ENCODE measurements at regions not wholly inside any gene's neighbourhood (a gene's known extent, or its start where the extent isn't known, plus 50 kb on each side); places are given as distances from the start of the nearest gene placed in this dataset.

- no peak overlapping the region for H3K27ac ChIP-seq (ENCODE audit: low read depth, low read length)
- H3K27me3 ChIP-seq (ENCODE audit: control insufficient read depth in 3 of 3, insufficient read depth in 3 of 3, low read length in 3 of 3), result peaks cover 42 to 59% (median 53%) of the 10 kb centered on the region in 3 donors
- no peaks in the 10 kb centered on the region for H3K36me3 ChIP-seq (ENCODE audit: control insufficient read depth in 3 of 3, insufficient read depth in 3 of 3, low read length in 3 of 3)
- no peak overlapping the region for H3K9ac ChIP-seq (ENCODE audit: low read depth in 1 of 3, low read length in 3 of 3)
- H3K4me1 ChIP-seq (ENCODE audit: control insufficient read depth in 3 of 3, insufficient read depth in 3 of 3, low read length in 3 of 3), result peaks cover 0 to 8% (median 0%) of the 10 kb centered on the region in 3 donors
- H3K4me3 ChIP-seq (ENCODE audit: low read length in 3 of 3), result no peak overlapping the region
- no peaks in the 10 kb centered on the region for H3K9me3 ChIP-seq (ENCODE audit: control insufficient read depth in 3 of 3, low read length in 3 of 3)
Measured at GRCh38 chr9:36762958-36763357, 190.3 kb downstream of the MELK start.

GRCh38 chr9:36763778-36764177, 191.1 kb downstream of the MELK start:
- Histone ChIP-seq H3K4me3 (ENCODE audit: low read length in 3 of 3) (no peak overlapping the region), H3K9me3 (ENCODE audit: control insufficient read depth in 3 of 3, low read length in 3 of 3) (no peaks in the 10 kb centered on the region), H3K36me3 (ENCODE audit: control insufficient read depth in 3 of 3, insufficient read depth in 3 of 3, low read length in 3 of 3) (no peaks in the 10 kb centered on the region), H3K27ac (ENCODE audit: low read depth, low read length) (no peak overlapping the region), H3K4me1 (ENCODE audit: control insufficient read depth in 3 of 3, insufficient read depth in 3 of 3, low read length in 3 of 3) (peaks cover 0 to 8% (median 0%) of the 10 kb centered on the region in 3 donors), H3K9ac (ENCODE audit: low read depth in 1 of 3, low read length in 3 of 3) (no peak overlapping the region), H3K27me3 (ENCODE audit: control insufficient read depth in 3 of 3, insufficient read depth in 3 of 3, low read length in 3 of 3) (peaks cover 42 to 53% (median 52%) of the 10 kb centered on the region in 3 donors)

GRCh38 chr9:36764364-36765076, 191.8 kb downstream of the MELK start:
- Histone ChIP-seq H3K9ac (ENCODE audit: low read depth in 1 of 3, low read length in 3 of 3) (no peak overlapping the region), H3K4me1 (ENCODE audit: control insufficient read depth in 3 of 3, insufficient read depth in 3 of 3, low read length in 3 of 3) (peaks cover 0 to 8% (median 0%) of the 10 kb centered on the region in 3 donors), H3K27ac (ENCODE audit: low read depth, low read length) (no peak overlapping the region), H3K9me3 (ENCODE audit: control insufficient read depth in 3 of 3, low read length in 3 of 3) (no peaks in the 10 kb centered on the region), H3K36me3 (ENCODE audit: control insufficient read depth in 3 of 3, insufficient read depth in 3 of 3, low read length in 3 of 3) (no peaks in the 10 kb centered on the region), H3K27me3 (ENCODE audit: control insufficient read depth in 3 of 3, insufficient read depth in 3 of 3, low read length in 3 of 3) (peaks cover 38 to 51% (median 50%) of the 10 kb centered on the region in 3 donors), H3K4me3 (ENCODE audit: low read length in 3 of 3) (no peak overlapping the region)

GRCh38 chr9:36765077-36765390, 192.3 kb downstream of the MELK start:
- H3K36me3 ChIP-seq (ENCODE audit: control insufficient read depth in 3 of 3, insufficient read depth in 3 of 3, low read length in 3 of 3), result no peaks in the 10 kb centered on the region
- no peak overlapping the region for H3K4me3 ChIP-seq (ENCODE audit: low read length in 3 of 3)
- H3K4me1 ChIP-seq (ENCODE audit: control insufficient read depth in 3 of 3, insufficient read depth in 3 of 3, low read length in 3 of 3), result peaks cover 0 to 8% (median 0%) of the 10 kb centered on the region in 3 donors
- peaks cover 36 to 52% (median 47%) of the 10 kb centered on the region in 3 donors for H3K27me3 ChIP-seq (ENCODE audit: control insufficient read depth in 3 of 3, insufficient read depth in 3 of 3, low read length in 3 of 3)
- no peaks in the 10 kb centered on the region for H3K9me3 ChIP-seq (ENCODE audit: control insufficient read depth in 3 of 3, low read length in 3 of 3)
- H3K9ac ChIP-seq (ENCODE audit: low read depth in 1 of 3, low read length in 3 of 3), result no peak overlapping the region
- H3K27ac ChIP-seq (ENCODE audit: low read depth, low read length), result no peak overlapping the region

- Histone ChIP-seq H3K4me1 (ENCODE audit: control insufficient read depth in 3 of 3, insufficient read depth in 3 of 3, low read length in 3 of 3) (peaks cover 0 to 8% (median 0%) of the 10 kb centered on the region in 3 donors), H3K9ac (ENCODE audit: low read depth in 1 of 3, low read length in 3 of 3) (no peak overlapping the region), H3K27ac (ENCODE audit: low read depth, low read length) (no peak overlapping the region), H3K9me3 (ENCODE audit: control insufficient read depth in 3 of 3, low read length in 3 of 3) (no peaks in the 10 kb centered on the region), H3K4me3 (ENCODE audit: low read length in 3 of 3) (peak overlapping the region in 2 of 3 donors; percentile 51), H3K36me3 (ENCODE audit: control insufficient read depth in 3 of 3, insufficient read depth in 3 of 3, low read length in 3 of 3) (no peaks in the 10 kb centered on the region), H3K27me3 (ENCODE audit: control insufficient read depth in 3 of 3, insufficient read depth in 3 of 3, low read length in 3 of 3) (peaks cover 30 to 51% (median 41%) of the 10 kb centered on the region in 3 donors)
Measured at GRCh38 chr9:36765468-36766341, 193.0 kb downstream of the MELK start.

GRCh38 chr9:36768677-36769076, 196.0 kb downstream of the MELK start:
- peaks cover 29 to 30% (median 29%) of the 10 kb centered on the region in 3 donors for H3K27me3 ChIP-seq (ENCODE audit: control insufficient read depth in 3 of 3, insufficient read depth in 3 of 3, low read length in 3 of 3)

GRCh38 chr9:36770025-36770424, 197.3 kb downstream of the MELK start:
- Histone ChIP-seq H3K36me3 (ENCODE audit: control insufficient read depth in 3 of 3, insufficient read depth in 3 of 3, low read length in 3 of 3) (no peaks in the 10 kb centered on the region), H3K9ac (ENCODE audit: low read depth in 1 of 3, low read length in 3 of 3) (no peak overlapping the region), H3K27ac (ENCODE audit: low read depth, low read length) (no peak overlapping the region), H3K4me3 (ENCODE audit: low read length in 3 of 3) (no peak overlapping the region), H3K27me3 (ENCODE audit: control insufficient read depth in 3 of 3, insufficient read depth in 3 of 3, low read length in 3 of 3) (peaks cover 16 to 22% (median 17%) of the 10 kb centered on the region in 3 donors), H3K9me3 (ENCODE audit: control insufficient read depth in 3 of 3, low read length in 3 of 3) (no peaks in the 10 kb centered on the region), H3K4me1 (ENCODE audit: control insufficient read depth in 3 of 3, insufficient read depth in 3 of 3, low read length in 3 of 3) (peaks cover 0 to 8% (median 0%) of the 10 kb centered on the region in 3 donors)

More at GRCh38 chr9:36768677-36769076, 196.0 kb downstream of the MELK start:
- H3K9me3 ChIP-seq (ENCODE audit: control insufficient read depth in 3 of 3, low read length in 3 of 3), result no peaks in the 10 kb centered on the region
- H3K4me3 ChIP-seq (ENCODE audit: low read length in 3 of 3), result no peak overlapping the region
- no peak overlapping the region for H3K27ac ChIP-seq (ENCODE audit: low read depth, low read length)
- peaks cover 0 to 8% (median 0%) of the 10 kb centered on the region in 3 donors for H3K4me1 ChIP-seq (ENCODE audit: control insufficient read depth in 3 of 3, insufficient read depth in 3 of 3, low read length in 3 of 3)
- no peaks in the 10 kb centered on the region for H3K36me3 ChIP-seq (ENCODE audit: control insufficient read depth in 3 of 3, insufficient read depth in 3 of 3, low read length in 3 of 3)
- H3K9ac ChIP-seq (ENCODE audit: low read depth in 1 of 3, low read length in 3 of 3), result no peak overlapping the region

- H3K4me3 ChIP-seq (ENCODE audit: low read length in 3 of 3), result no peak overlapping the region
- H3K27me3 ChIP-seq (ENCODE audit: control insufficient read depth in 3 of 3, insufficient read depth in 3 of 3, low read length in 3 of 3), result peaks cover 16 to 22% (median 22%) of the 10 kb centered on the region in 3 donors
- no peaks in the 10 kb centered on the region for H3K36me3 ChIP-seq (ENCODE audit: control insufficient read depth in 3 of 3, insufficient read depth in 3 of 3, low read length in 3 of 3)
- no peak overlapping the region for H3K27ac ChIP-seq (ENCODE audit: low read depth, low read length)
- H3K9ac ChIP-seq (ENCODE audit: low read depth in 1 of 3, low read length in 3 of 3), result no peak overlapping the region
- H3K4me1 ChIP-seq (ENCODE audit: control insufficient read depth in 3 of 3, insufficient read depth in 3 of 3, low read length in 3 of 3), result no peaks in the 10 kb centered on the region
- H3K9me3 ChIP-seq (ENCODE audit: control insufficient read depth in 3 of 3, low read length in 3 of 3), result no peaks in the 10 kb centered on the region
Measured at GRCh38 chr9:36772449-36773403, 200.0 kb downstream of the MELK start.

GRCh38 chr9:36778682-36779081, 206.0 kb downstream of the MELK start:
- Histone ChIP-seq H3K27ac (ENCODE audit: low read depth, low read length) (no peak overlapping the region), H3K9me3 (ENCODE audit: control insufficient read depth in 3 of 3, low read length in 3 of 3) (no peaks in the 10 kb centered on the region), H3K36me3 (ENCODE audit: control insufficient read depth in 3 of 3, insufficient read depth in 3 of 3, low read length in 3 of 3) (no peaks in the 10 kb centered on the region), H3K27me3 (ENCODE audit: control insufficient read depth in 3 of 3, insufficient read depth in 3 of 3, low read length in 3 of 3) (peaks cover 37 to 46% (median 38%) of the 10 kb centered on the region in 3 donors), H3K9ac (ENCODE audit: low read depth in 1 of 3, low read length in 3 of 3) (no peak overlapping the region), H3K4me1 (ENCODE audit: control insufficient read depth in 3 of 3, insufficient read depth in 3 of 3, low read length in 3 of 3) (no peaks in the 10 kb centered on the region), H3K4me3 (ENCODE audit: low read length in 3 of 3) (no peak overlapping the region)
